Transverse colon (tissue), 4 donors: ENCODE measurements at regions not wholly inside any gene's neighbourhood (a gene's known extent, or its start where the extent isn't known, plus 50 kb on each side); places are given as distances from the start of the nearest gene placed in this dataset.

Experiments used
- CTCF ChIP-seq, 5 experiments: fragments of 200-600 bp in 3 of 5; fragments of 450-650 bp in 2 of 5; sonication (generic) in 3 of 5; IDR thresholded peaks; 1 replicate in 2 of 5; 2 replicates in 3 of 5; pipeline ENCODE4 v1.5.1; 2016 to 2017; ENCODE audit warnings: antibody characterized with exemption in 5 of 5, inconsistent platforms in 3 of 5, mild to moderate bottlenecking in 2 of 5, moderate library complexity in 1 of 5
- EP300 ChIP-seq: sonication (generic); formaldehyde crosslinking; IDR thresholded peaks from one replicate; pipeline ENCODE4 v1.6.1; 2017; ENCODE audit warnings: antibody characterized with exemption, low read depth
- POLR2A ChIP-seq: fragments of 450-650 bp; IDR thresholded peaks from one replicate; pipeline ENCODE4 v1.6.1; 2016; ENCODE audit warnings: antibody characterized with exemption, mild to moderate bottlenecking, moderate library complexity
- POLR2AphosphoS5 ChIP-seq, 3 donors: sonication (generic); formaldehyde crosslinking; IDR thresholded peaks; one replicate each; pipeline ENCODE4 v1.6.1; 2016; ENCODE audit warnings: antibody characterized with exemption in 3 of 3

GRCh38 chr4:34035225-34035624, 2209.1 kb downstream of the ARAP2 start:
- TF ChIP-seq CTCF (IDR thresholded peaks at IDR 0.05), result no peak
- TF ChIP-seq POLR2A, result no peak
- TF ChIP-seq POLR2AphosphoS5 (IDR thresholded peaks at IDR 0.05), result no peak
- no peak for TF ChIP-seq EP300
